GM23248 (cell line): ENCODE measurements at regions not wholly inside any gene's neighbourhood (a gene's known extent, or its start where the extent isn't known, plus 50 kb on each side); places are given as distances from the start of the nearest gene placed in this dataset.

Experiments used
- EZH2 ChIP-seq: fragments of 200-600 bp; sonication (generic); IDR thresholded peaks from 2 replicates; pipeline ENCODE4 v1.6.1; 2018; ENCODE audit warnings: antibody characterized with exemption, mild to moderate bottlenecking; ENCODE audit not compliant: insufficient read depth, poor library complexity, severe bottlenecking
- EZH2phosphoT487 ChIP-seq: fragments of 200-600 bp; sonication (generic); IDR thresholded peaks from 2 replicates; pipeline ENCODE4 v1.6.1; 2018; ENCODE audit warnings: antibody characterized with exemption, moderate library complexity, mild to moderate bottlenecking, low read depth; ENCODE audit not compliant: insufficient read depth

- no peak for TF ChIP-seq EZH2
- no peak for TF ChIP-seq EZH2phosphoT487
Observed at GRCh38 chr11:97607291-97608000, 1217.6 kb downstream of the JRKL start.
